ENCODE measurements at regions not wholly inside any gene's neighbourhood (a gene's known extent, or its start where the extent isn't known, plus 50 kb on each side); places are given as distances from the start of the nearest gene placed in this dataset.

GRCh38 chr7:11969643-11970042, 137.6 kb upstream of the THSD7A start:
- TF ChIP-seq POLR2A (IDR thresholded peaks at IDR 0.05) (no peak), CTCF (IDR thresholded peaks at IDR 0.05) (no peak)

All from adrenal gland (tissue), 5 donors.